Kidney epithelial cell (primary cell): ENCODE measurements at regions not wholly inside any gene's neighbourhood (a gene's known extent, or its start where the extent isn't known, plus 50 kb on each side); places are given as distances from the start of the nearest gene placed in this dataset.

Source experiments
- DNase-seq: peaks from one replicate; pipeline ENCODE4 v3.0.0-alpha.2; 2010; ENCODE audit warnings: low read depth
- H3K27me3 ChIP-seq: 2 replicates; pipeline ENCODE4 v1.6.0; 2011; ENCODE audit warnings: low read length; ENCODE audit not compliant: control insufficient read depth, insufficient read depth
- H3K36me3 ChIP-seq: 2 replicates; pipeline ENCODE4 v1.5.1; 2011; ENCODE audit warnings: low read length; ENCODE audit not compliant: control insufficient read depth, insufficient read depth
- H3K4me3 ChIP-seq: 2 replicates; pipeline ENCODE4 v1.5.1; 2011; ENCODE audit warnings: low read depth, mild to moderate bottlenecking, control low read depth, low read length
- TF ChIP-seq, protein P1 (sequence below): IDR thresholded peaks from 2 replicates; pipeline ENCODE4 v1.5.1; 2011; ENCODE audit warnings: mild to moderate bottlenecking, moderate library complexity, low read length, control low read depth, inconsistent platforms; ENCODE audit not compliant: insufficient read depth, poor library complexity, severe bottlenecking

DNA sequence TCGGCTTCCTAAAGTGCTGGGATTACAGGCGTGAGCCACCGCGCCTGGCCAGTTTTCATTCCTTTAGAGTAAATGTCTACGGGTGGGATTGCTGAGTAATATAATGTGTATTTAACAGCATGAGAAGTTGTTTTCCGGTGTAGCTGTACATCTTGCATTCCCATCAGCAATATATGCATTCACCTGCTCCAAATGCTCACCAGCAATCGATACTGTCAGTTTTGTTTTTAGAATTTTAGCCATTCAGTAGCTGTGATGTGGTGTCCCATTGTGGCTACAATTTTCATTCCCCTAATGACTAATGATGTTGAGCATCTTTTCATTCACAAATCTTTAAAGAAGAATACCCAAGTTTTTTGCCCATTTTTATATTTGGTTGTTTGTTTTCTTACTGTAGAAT is 134.8 kb upstream of the RGMA start:
- Histone ChIP-seq H3K4me3 (no peak overlapping the region), H3K27me3 (no peaks in the 10 kb centered on the region), H3K36me3 (no peaks in the 10 kb centered on the region)
- TF ChIP-seq, protein P1, sequence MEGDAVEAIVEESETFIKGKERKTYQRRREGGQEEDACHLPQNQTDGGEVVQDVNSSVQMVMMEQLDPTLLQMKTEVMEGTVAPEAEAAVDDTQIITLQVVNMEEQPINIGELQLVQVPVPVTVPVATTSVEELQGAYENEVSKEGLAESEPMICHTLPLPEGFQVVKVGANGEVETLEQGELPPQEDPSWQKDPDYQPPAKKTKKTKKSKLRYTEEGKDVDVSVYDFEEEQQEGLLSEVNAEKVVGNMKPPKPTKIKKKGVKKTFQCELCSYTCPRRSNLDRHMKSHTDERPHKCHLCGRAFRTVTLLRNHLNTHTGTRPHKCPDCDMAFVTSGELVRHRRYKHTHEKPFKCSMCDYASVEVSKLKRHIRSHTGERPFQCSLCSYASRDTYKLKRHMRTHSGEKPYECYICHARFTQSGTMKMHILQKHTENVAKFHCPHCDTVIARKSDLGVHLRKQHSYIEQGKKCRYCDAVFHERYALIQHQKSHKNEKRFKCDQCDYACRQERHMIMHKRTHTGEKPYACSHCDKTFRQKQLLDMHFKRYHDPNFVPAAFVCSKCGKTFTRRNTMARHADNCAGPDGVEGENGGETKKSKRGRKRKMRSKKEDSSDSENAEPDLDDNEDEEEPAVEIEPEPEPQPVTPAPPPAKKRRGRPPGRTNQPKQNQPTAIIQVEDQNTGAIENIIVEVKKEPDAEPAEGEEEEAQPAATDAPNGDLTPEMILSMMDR, result no peak
- DNase-seq, result no peak

DNA sequence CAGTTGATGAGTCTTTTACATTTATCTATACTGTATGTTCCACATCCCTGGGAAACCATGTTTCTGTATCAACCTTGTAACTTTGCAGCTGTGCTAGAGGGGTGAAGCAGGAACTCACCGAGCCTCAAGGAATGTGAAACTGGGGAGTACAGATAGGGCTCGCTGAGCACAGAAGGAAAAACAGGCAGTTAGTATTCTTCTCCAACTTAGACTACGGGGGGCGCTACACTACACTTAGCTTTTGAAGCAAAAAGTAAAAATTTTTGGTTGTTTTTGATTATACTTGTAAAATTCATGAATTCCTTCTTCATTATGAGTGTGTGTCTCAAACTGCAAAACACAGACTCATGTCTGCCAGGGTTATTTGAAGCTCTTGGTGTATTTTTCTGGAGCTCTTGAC is 132.7 kb upstream of the RGMA start:
- Histone ChIP-seq H3K4me3 (no peak overlapping the region), H3K36me3 (no peaks in the 10 kb centered on the region), H3K27me3 (no peaks in the 10 kb centered on the region)
- TF ChIP-seq, protein P1, result no peak
- no peak for DNase-seq

DNA sequence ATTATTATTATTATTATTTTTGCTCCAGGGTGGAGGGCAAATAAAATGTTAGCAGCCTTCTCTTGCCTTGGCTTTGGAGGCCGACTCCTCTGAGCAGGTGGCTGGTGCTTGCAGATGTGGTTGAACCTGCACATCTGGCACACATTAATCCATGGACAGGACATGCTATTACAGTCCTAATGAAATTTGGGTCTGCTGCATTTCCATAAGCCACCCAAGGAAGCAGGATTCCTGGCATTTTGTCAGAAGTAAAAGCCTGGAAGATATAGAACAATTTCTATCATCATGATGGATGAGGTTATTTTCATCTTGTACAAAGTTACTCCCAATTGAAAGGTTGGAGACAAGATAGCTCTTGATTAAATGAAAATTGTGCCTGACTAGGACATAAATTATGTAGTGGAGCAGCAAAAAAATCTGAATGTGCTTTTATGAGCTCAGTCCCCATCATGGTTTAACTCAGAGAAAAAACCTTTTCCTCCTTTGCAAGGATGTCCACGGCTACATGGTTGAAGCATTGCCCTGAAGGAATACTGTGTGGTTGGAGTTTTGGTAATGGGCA is 130.9 kb upstream of the RGMA start:
- H3K36me3 ChIP-seq, result no peaks in the 10 kb centered on the region
- no peak for DNase-seq
- TF ChIP-seq, protein P1, result no peak
- H3K4me3 ChIP-seq, result no peak overlapping the region
- H3K27me3 ChIP-seq, result no peaks in the 10 kb centered on the region

DNA sequence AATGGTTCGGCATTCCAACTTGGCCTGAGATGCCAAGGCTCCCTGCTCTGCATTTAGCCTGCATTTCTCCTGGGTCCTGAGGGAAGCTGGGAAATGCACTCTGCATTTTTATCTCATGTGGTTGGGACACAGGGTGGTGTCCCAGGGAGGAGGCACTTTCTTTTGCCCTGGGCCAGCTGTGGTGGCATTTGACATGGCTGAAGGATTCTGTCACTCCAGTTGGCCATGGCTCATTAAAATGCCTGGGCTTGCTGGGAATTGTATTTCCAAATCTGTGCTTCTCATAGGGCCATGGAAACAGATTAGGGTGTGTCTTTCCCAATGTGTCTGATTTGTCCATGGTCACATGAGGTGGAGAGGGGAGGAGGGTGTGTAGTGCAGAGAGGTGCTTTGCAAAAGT is 128.3 kb upstream of the RGMA start:
- Histone ChIP-seq H3K27me3 (no peaks in the 10 kb centered on the region), H3K36me3 (no peaks in the 10 kb centered on the region), H3K4me3 (no peak overlapping the region)
- TF ChIP-seq, protein P1, result no peak
- DNase-seq, result no peak

DNA sequence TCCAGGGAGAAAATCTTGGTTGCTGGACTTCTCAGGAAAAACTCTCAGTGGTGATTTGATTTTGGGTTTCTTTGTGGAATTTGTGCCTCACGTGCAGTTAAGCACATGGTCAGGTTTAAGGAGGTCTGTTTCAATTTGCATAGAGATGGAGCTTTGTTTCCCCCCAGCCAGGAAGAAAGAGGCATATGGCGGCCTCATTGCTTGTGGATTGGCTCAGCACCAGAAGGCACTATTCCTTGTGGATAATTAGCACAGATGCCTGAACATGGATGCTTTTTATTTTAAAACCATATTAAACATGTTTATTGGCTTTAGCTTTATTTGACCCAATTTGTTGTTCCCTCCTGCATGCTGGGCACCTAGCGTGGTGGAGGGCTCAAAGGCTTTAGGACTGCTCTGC is 125.1 kb upstream of the RGMA start:
- no peaks in the 10 kb centered on the region for H3K27me3 ChIP-seq
- H3K36me3 ChIP-seq, result no peaks in the 10 kb centered on the region
- DNase-seq, result no peak
- H3K4me3 ChIP-seq, result no peak overlapping the region
- TF ChIP-seq, protein P1, result no peak

DNA sequence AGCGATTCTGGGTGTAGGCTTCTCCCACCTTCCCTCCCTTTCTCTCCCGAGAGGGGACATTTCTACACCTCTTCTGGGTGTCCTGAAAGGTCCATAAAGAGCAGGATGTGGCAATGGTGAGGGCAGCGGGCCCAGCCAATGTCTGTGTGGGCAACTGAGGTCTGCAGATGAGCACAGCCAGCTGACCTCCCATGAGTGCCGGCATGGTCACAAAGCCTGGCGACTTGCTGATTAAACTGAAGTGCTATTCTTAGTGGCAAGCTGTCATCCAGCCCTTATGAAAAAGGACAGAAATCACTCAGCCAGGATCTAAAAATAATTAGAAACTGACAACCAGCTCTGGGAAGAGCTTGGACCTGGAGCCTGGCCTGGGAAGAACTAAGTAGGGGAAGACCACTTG is 124.3 kb upstream of the RGMA start:
- H3K4me3 ChIP-seq, result no peak overlapping the region
- TF ChIP-seq, protein P1, result no peak

More for the DNA sequence above, 124.3 kb upstream of the RGMA start:
- H3K36me3 ChIP-seq, result no peaks in the 10 kb centered on the region
- no peak for DNase-seq
- H3K27me3 ChIP-seq, result no peaks in the 10 kb centered on the region
